Calu3 (cell line): ENCODE measurements at regions not wholly inside any gene's neighbourhood (a gene's known extent, or its start where the extent isn't known, plus 50 kb on each side); places are given as distances from the start of the nearest gene placed in this dataset.

Experiments
- BruUV-seq: library from RNA; stranded (reverse); fragments of 400-500 nt; replicated peaks from 2 replicates; lab custom pipeline; 2021; lab: Mats Ljungman, UMichigan
- CTCF ChIA-PET: fragments of 300-600 bp; sonication (Branson Sonifier 250); formaldehyde crosslinking; loops from one replicate; lab custom pipeline; 2022; ENCODE audit warnings: antibody characterized with exemption; lab: Charles Lee
- DNase-seq: peaks from one replicate; pipeline ENCODE4 v3.0.0; 2022
- H3K27ac Mint-ChIP-seq: one replicate; pipeline ENCODE4 v1.8.0; 2022; ENCODE audit warnings: mixed read lengths; ENCODE audit not compliant: unreplicated experiment
- H3K27me3 Mint-ChIP-seq: one replicate; pipeline ENCODE4 v1.8.0; 2022; ENCODE audit warnings: mixed read lengths; ENCODE audit not compliant: unreplicated experiment
- H3K36me3 Mint-ChIP-seq: one replicate; pipeline ENCODE4 v1.8.0; 2022; ENCODE audit warnings: mild to moderate bottlenecking, moderate library complexity, mixed read lengths; ENCODE audit not compliant: insufficient read depth, unreplicated experiment
- H3K4me1 Mint-ChIP-seq: one replicate; pipeline ENCODE4 v1.8.0; 2022; ENCODE audit warnings: mild to moderate bottlenecking, low read depth, mixed read lengths; ENCODE audit not compliant: unreplicated experiment
- H3K4me3 Mint-ChIP-seq: one replicate; pipeline ENCODE4 v1.8.0; 2022; ENCODE audit warnings: mild to moderate bottlenecking, low read depth, moderate library complexity, mixed read lengths; ENCODE audit not compliant: unreplicated experiment
- H3K9me3 Mint-ChIP-seq: one replicate; pipeline ENCODE4 v1.8.0; 2022; ENCODE audit warnings: low read depth, mixed read lengths; ENCODE audit not compliant: unreplicated experiment
- CTCF ChIP-seq: fragments of 200-600 bp; IDR thresholded peaks from one replicate; pipeline ENCODE4 v1.8.0; 2022; ENCODE audit warnings: antibody characterized with exemption; ENCODE audit not compliant: unreplicated experiment
- intact Hi-C: fragments of 100-400 bp; cut with micrococcal nuclease; formaldehyde crosslinking; loops from one replicate; pipeline ENCODE4 v1.10.0; 2022; ENCODE audit not compliant: unreplicated experiment

GRCh38 chr2:7280790-7281189 is 363.6 kb downstream of the RNF144A start:
- TF ChIP-seq CTCF: no peak
- intact Hi-C loops: no loop called here
- CTCF ChIA-PET: no interaction called here
- DNase-seq: no peak
- no peak overlapping the region for H3K27ac Mint-ChIP-seq
- H3K27me3 Mint-ChIP-seq: peaks cover 12% of the 10 kb centered on the region
- no peak overlapping the region for H3K4me3 Mint-ChIP-seq
- H3K4me1 Mint-ChIP-seq: peaks cover 16% of the 10 kb centered on the region
- peaks cover 3% of the 10 kb centered on the region for H3K9me3 Mint-ChIP-seq
- no peaks in the 10 kb centered on the region for H3K36me3 Mint-ChIP-seq
- no TSS peak for BruUV-seq

- TF ChIP-seq CTCF: no peak
- peaks cover 3% of the 10 kb centered on the region for H3K9me3 Mint-ChIP-seq
These were observed 364.3 kb downstream of the RNF144A start for GRCh38 chr2:7281231-7282201.

GRCh38 chr2:7286120-7286519 is 368.9 kb downstream of the RNF144A start:
- BruUV-seq: no TSS peak
- DNase-seq: no peak
- H3K4me3 Mint-ChIP-seq: no peak overlapping the region
- H3K9me3 Mint-ChIP-seq: peaks cover 3% of the 10 kb centered on the region
- H3K36me3 Mint-ChIP-seq: no peaks in the 10 kb centered on the region
- no peak overlapping the region for H3K27ac Mint-ChIP-seq
- H3K27me3 Mint-ChIP-seq: peaks cover 12% of the 10 kb centered on the region
- H3K4me1 Mint-ChIP-seq: no peaks in the 10 kb centered on the region
- no peak for TF ChIP-seq CTCF
- intact Hi-C loops: no loop called here
- CTCF ChIA-PET: no interaction called here

More at GRCh38 chr2:7281231-7282201, 364.3 kb downstream of the RNF144A start:
- Mint-ChIP-seq H3K4me1 (peaks cover 16% of the 10 kb centered on the region), H3K36me3 (no peaks in the 10 kb centered on the region), H3K27ac (no peak overlapping the region), H3K4me3 (no peak overlapping the region), H3K27me3 (peaks cover 12% of the 10 kb centered on the region)
- DNase-seq: no peak
- CTCF ChIA-PET: no interaction called here
- intact Hi-C loops: no loop called here
- BruUV-seq: no TSS peak

- DNase-seq: no peak
- CTCF ChIA-PET: no interaction called here
- H3K9me3 Mint-ChIP-seq: peaks cover 3% of the 10 kb centered on the region
- H3K27ac Mint-ChIP-seq: no peak overlapping the region
- intact Hi-C loops: no loop called here
- H3K27me3 Mint-ChIP-seq: peaks cover 8% of the 10 kb centered on the region
- no peak for TF ChIP-seq CTCF
- BruUV-seq: no TSS peak
- H3K4me3 Mint-ChIP-seq: no peak overlapping the region
- no peaks in the 10 kb centered on the region for H3K36me3 Mint-ChIP-seq
- H3K4me1 Mint-ChIP-seq: no peaks in the 10 kb centered on the region
These were observed 371.3 kb downstream of the RNF144A start for GRCh38 chr2:7288484-7288883.
